ENCODE measurements at regions not wholly inside any gene's neighbourhood (a gene's known extent, or its start where the extent isn't known, plus 50 kb on each side); places are given as distances from the start of the nearest gene placed in this dataset.

- intact Hi-C loops (cut with DNase I) = no loop called here
Measured at GRCh38 chr6:147137986-147138385, 66.2 kb upstream of the STXBP5 start.

GRCh38 chr6:147138835-147139234, 65.4 kb upstream of the STXBP5 start:
- intact Hi-C loops (cut with DNase I) = no loop called here
- DNase-seq (ENCODE audit: low spot score) = no peak

More at GRCh38 chr6:147137986-147138385, 66.2 kb upstream of the STXBP5 start:
- no peak for DNase-seq (ENCODE audit: low spot score)

- intact Hi-C loops (cut with DNase I) = no loop called here
- DNase-seq (ENCODE audit: low spot score) = no peak
Measured at GRCh38 chr6:147141711-147142308, 62.4 kb upstream of the STXBP5 start.

- intact Hi-C loops (cut with DNase I) = no loop called here
- no peak for DNase-seq (ENCODE audit: low spot score)
Measured at GRCh38 chr6:147142684-147143245, 61.5 kb upstream of the STXBP5 start.

GRCh38 chr6:147149092-147149491, 55.1 kb upstream of the STXBP5 start:
- DNase-seq (ENCODE audit: low spot score) = no peak

GRCh38 chr6:147149826-147150225, 54.4 kb upstream of the STXBP5 start:
- no peak for DNase-seq (ENCODE audit: low spot score)
- intact Hi-C loops (cut with DNase I) = no loop called here

More at GRCh38 chr6:147149092-147149491, 55.1 kb upstream of the STXBP5 start:
- intact Hi-C loops (cut with DNase I) = no loop called here

GRCh38 chr6:147150293-147150692, 53.9 kb upstream of the STXBP5 start:
- no peak for DNase-seq (ENCODE audit: low spot score)
- intact Hi-C loops (cut with DNase I) = no loop called here
